AG04450 (cell line): ENCODE measurements at regions not wholly inside any gene's neighbourhood (a gene's known extent, or its start where the extent isn't known, plus 50 kb on each side); places are given as distances from the start of the nearest gene placed in this dataset.
"Not testable (repeated sequence)": the region's sequence is repeated elsewhere in the genome, so short reads cannot be mapped to it uniquely, and the experiment has no call there.

Experiments
- CTCF ChIA-PET: fragments of 300-600, 350-600 bp; formaldehyde crosslinking; extraction: SDS; loops from one replicate; lab custom pipeline; 2022; ENCODE audit warnings: antibody characterized with exemption, inconsistent platforms; lab: Charles Lee
- POLR2A ChIA-PET: fragments of 350-600 bp; formaldehyde crosslinking; extraction: SDS; loops from one replicate; lab custom pipeline; 2021; ENCODE audit warnings: antibody characterized with exemption, inconsistent platforms; lab: Yijun Ruan, JAX
- DNase-seq: peaks from one replicate; pipeline ENCODE4 v3.0.0-alpha.2; 2011; ENCODE audit warnings: low read depth, low spot score
- H3K27ac ChIP-seq: one replicate; pipeline ENCODE4 v1.5.1; 2012; ENCODE audit warnings: low read depth, low read length, control low read depth
- H3K27me3 ChIP-seq: one replicate; pipeline ENCODE4 v1.6.0; 2012; ENCODE audit warnings: low read length; ENCODE audit not compliant: control insufficient read depth, insufficient read depth
- H3K4me3 ChIP-seq: 2 replicates; pipeline ENCODE4 v1.5.1; 2011; ENCODE audit warnings: mild to moderate bottlenecking, low read depth, low read length, control low read depth
- H3K9me3 ChIP-seq: 2 replicates; pipeline ENCODE4 v1.5.1; 2012; ENCODE audit warnings: low read length; ENCODE audit not compliant: control insufficient read depth, insufficient read depth
- TF ChIP-seq, protein P1 (sequence below): IDR thresholded peaks from 2 replicates; pipeline ENCODE4 v1.5.1; 2011; ENCODE audit warnings: low read depth, low read length, control low read depth, inconsistent platforms

DNA sequence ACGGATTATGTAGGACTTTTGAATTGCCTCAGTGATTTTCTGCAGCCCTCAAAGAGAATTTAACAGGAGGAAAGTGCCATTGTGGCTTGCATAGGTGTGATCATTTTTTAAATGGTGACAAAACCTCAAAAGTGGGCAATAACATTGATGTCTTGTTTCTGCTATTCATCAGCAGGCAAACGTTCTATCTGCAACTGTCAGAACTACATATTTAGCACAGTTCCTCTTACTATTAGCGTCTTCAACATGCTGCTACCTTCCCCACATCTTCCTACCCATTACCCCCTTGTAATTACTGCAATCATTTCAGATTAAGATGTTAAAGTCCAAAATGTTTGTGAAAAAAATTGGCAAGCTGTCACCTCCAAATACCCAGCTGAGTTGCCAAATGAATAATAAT lies 254.6 kb downstream of the SMARCA2 start:
- ChIA-PET POLR2A (no interaction called here), CTCF (no interaction called here)
- Histone ChIP-seq H3K27ac (no peak overlapping the region), H3K9me3 (no peaks in the 10 kb centered on the region), H3K4me3 (no peak overlapping the region), H3K27me3 (no peaks in the 10 kb centered on the region)
- no peak for DNase-seq
- TF ChIP-seq, protein P1, sequence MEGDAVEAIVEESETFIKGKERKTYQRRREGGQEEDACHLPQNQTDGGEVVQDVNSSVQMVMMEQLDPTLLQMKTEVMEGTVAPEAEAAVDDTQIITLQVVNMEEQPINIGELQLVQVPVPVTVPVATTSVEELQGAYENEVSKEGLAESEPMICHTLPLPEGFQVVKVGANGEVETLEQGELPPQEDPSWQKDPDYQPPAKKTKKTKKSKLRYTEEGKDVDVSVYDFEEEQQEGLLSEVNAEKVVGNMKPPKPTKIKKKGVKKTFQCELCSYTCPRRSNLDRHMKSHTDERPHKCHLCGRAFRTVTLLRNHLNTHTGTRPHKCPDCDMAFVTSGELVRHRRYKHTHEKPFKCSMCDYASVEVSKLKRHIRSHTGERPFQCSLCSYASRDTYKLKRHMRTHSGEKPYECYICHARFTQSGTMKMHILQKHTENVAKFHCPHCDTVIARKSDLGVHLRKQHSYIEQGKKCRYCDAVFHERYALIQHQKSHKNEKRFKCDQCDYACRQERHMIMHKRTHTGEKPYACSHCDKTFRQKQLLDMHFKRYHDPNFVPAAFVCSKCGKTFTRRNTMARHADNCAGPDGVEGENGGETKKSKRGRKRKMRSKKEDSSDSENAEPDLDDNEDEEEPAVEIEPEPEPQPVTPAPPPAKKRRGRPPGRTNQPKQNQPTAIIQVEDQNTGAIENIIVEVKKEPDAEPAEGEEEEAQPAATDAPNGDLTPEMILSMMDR: no peak

DNA sequence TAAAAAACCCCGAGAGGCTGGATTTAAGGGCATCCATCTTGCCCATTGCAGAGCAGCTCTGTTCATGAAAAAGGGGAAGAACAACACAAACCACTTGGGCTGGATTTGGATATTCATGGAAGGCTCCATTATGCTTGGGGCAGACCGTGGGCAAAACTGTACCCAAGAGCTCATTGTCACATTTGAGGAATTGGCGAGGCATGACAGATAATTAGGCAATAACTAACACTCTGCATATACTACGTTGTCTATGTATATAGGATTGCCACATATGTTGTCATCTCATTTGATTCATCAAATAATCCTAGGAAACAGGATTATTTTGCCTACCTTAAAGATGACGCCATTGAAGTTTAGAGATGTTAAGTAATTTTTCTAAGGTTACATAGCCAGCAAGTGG lies 255.4 kb downstream of the SMARCA2 start:
- no peak for DNase-seq

DNA sequence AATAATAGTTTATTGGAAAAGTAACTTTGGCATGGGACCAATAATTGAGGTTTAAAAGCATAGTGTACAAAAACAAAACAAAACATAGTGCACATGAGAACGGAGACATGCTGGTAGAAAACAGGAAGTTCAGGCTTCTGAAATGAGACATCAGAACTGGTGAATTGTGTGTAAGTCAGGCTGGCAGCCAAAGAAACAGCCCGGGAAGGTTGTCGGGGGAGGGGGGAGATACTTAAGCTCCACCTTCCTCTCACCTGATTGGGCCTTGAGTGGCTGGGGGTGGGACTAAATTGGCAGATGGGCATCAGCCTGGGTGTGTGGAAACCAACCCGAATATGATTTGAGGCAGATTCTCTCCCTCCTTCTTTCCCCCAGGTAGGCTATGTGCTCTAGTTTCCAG lies 256.3 kb downstream of the SMARCA2 start:
- POLR2A ChIA-PET: no interaction called here
- DNase-seq: no peak
- H3K4me3 ChIP-seq: no peak overlapping the region
- H3K9me3 ChIP-seq: no peaks in the 10 kb centered on the region
- CTCF ChIA-PET: no interaction called here
- TF ChIP-seq, protein P1: no peak
- no peaks in the 10 kb centered on the region for H3K27me3 ChIP-seq
- no peak overlapping the region for H3K27ac ChIP-seq

More for the DNA sequence above, 255.4 kb downstream of the SMARCA2 start:
- Histone ChIP-seq H3K27ac (no peak overlapping the region), H3K9me3 (no peaks in the 10 kb centered on the region), H3K4me3 (no peak overlapping the region), H3K27me3 (no peaks in the 10 kb centered on the region)
- ChIA-PET CTCF (no interaction called here), POLR2A (no interaction called here)
- TF ChIP-seq, protein P1: no peak

DNA sequence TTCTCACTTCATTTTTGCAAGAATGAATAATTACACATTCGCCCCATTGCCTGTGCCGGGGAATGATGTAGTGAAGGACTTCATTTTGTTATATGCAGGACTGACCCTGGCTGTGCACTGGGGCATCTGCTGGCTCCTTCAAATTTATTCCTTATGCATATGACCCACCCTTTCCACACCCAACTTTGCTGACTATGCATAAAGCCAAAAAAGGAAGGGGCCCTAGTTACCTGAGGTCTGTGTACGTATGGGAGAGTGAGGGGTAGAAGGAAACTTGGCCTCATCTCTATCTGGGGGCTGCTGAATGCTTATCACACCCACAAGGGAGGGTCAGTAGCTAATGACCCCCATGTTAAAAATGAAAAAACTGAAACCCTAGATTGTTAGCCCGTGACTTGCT lies 259.6 kb downstream of the SMARCA2 start:
- ChIA-PET POLR2A (no interaction called here), CTCF (no interaction called here)
- no peak for DNase-seq
- H3K27ac ChIP-seq: no peak overlapping the region
- H3K4me3 ChIP-seq: no peak overlapping the region
- H3K9me3 ChIP-seq: no peaks in the 10 kb centered on the region
- H3K27me3 ChIP-seq: no peaks in the 10 kb centered on the region
- TF ChIP-seq, protein P1: no peak

DNA sequence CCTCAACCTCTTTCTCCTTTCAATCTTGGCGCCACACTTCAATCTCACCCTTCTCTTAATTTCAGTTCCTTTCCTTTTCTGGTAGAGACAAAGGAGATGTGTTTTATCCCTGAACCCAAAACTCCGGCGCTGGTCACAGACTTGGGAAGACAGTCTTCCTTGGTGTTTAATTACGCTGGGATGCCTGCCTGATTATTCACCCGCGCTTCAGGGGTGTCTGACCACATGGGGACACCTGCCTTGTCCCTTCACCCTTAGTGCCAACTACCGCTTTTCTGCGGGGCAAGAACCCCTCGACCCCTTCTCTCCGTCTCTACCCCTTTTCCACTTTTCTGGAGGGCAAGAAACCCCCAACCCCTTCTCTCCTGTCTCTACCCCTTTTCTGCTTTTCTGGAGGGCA lies 261.1 kb downstream of the SMARCA2 start:
- Histone ChIP-seq H3K4me3 (no peak overlapping the region), H3K27ac (no peak overlapping the region), H3K9me3 (no peaks in the 10 kb centered on the region), H3K27me3 (no peaks in the 10 kb centered on the region)
- TF ChIP-seq, protein P1: no peak
- no peak for DNase-seq
- POLR2A ChIA-PET: no interaction called here
- CTCF ChIA-PET: no interaction called here

DNA sequence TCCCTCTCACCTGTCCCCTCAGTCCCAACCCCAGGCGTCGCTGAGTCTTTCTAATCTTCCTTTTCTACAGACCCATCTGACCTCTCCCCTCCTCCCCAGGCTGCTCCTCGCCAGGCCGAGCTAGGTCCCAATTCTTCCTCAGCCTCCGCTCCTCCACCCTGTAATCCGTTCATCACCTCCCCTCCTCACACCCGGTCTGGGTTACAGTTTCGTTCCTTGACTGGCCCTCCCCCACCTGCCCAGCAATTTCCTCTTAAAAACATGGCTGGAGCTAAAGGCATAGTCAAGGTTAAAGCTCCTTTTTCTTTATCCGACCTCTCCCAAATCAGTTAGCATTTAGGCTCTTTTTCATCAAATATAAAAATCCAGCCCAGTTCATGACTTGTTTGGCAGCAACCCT lies 262.0 kb downstream of the SMARCA2 start:
- H3K9me3 ChIP-seq, H3K27me3 ChIP-seq, CTCF ChIA-PET, H3K27ac ChIP-seq, DNase-seq, H3K4me3 ChIP-seq, POLR2A ChIA-PET: not testable (repeated sequence)

DNA sequence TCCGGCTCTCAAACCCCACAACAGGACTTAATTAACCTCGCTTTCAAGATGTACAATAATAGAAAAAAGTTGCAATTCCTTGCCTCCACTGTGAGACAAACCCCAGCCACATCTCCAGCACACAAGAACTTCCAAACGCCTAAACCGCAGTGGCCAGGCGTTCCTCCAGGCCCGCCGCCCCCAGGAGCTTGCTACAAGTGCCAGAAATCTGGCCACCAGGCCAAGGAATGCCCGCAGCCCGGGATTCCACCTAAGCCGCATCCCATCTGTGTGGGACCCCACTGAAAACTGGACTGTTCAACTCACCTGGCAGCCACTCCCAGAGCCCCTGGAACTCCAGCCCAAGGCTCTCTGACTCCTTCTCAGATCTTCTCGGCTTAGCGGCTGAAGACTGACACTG lies 262.5 kb downstream of the SMARCA2 start:
- DNase-seq, POLR2A ChIA-PET, CTCF ChIA-PET, H3K9me3 ChIP-seq, H3K27ac ChIP-seq, H3K4me3 ChIP-seq, H3K27me3 ChIP-seq: not testable (repeated sequence)

DNA sequence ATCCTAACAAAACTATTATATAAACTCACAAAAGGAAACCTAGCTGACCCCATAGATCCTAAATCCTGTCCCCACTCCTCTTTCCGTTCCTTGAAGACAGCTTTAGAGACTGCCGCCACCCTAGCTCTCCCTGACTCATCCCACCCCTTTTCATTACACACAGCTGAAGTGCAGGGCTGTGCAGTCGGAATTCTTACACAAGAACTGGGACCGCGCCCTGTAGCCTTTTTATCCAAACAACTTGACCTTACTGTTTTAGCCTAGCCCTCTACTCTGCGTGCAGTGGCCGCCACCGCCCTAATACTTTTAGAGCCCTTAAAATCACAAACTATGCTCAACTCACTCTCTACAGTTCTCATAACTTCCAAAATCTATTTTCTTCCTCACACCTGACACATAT lies 264.0 kb downstream of the SMARCA2 start:
- CTCF ChIA-PET, POLR2A ChIA-PET, H3K9me3 ChIP-seq, H3K4me3 ChIP-seq, DNase-seq, H3K27ac ChIP-seq, H3K27me3 ChIP-seq: not testable (repeated sequence)
